ENCODE measurements at regions not wholly inside any gene's neighbourhood (a gene's known extent, or its start where the extent isn't known, plus 50 kb on each side); places are given as distances from the start of the nearest gene placed in this dataset.

GRCh38 chr20:4082406-4083097 lies 66.1 kb upstream of the SMOX start (continued):
- TF ChIP-seq PRDM15 (CRISPR knock-in tag; IDR thresholded peaks at IDR 0.05): no peak
- no peak for TF ChIP-seq FLYWCH1 (CRISPR knock-in tag; IDR thresholded peaks at IDR 0.05)
- TF ChIP-seq SRY (CRISPR knock-in tag; IDR thresholded peaks at IDR 0.05): no peak
- no peak for TF ChIP-seq RAD21 (CRISPR knock-in tag; IDR thresholded peaks at IDR 0.05)
- TF ChIP-seq ZNF101 (CRISPR knock-in tag; IDR thresholded peaks at IDR 0.05; ENCODE audit: borderline replicate concordance, low read depth): no peak
- no peak for TF ChIP-seq ZBTB39 (CRISPR knock-in tag; IDR thresholded peaks at IDR 0.05)
- no peak for TF ChIP-seq JDP2 (CRISPR knock-in tag; IDR thresholded peaks at IDR 0.05; ENCODE audit: borderline replicate concordance)
- no peak for TF ChIP-seq ZNF7 (CRISPR knock-in tag; IDR thresholded peaks at IDR 0.05)
- TF ChIP-seq, protein P1, sequence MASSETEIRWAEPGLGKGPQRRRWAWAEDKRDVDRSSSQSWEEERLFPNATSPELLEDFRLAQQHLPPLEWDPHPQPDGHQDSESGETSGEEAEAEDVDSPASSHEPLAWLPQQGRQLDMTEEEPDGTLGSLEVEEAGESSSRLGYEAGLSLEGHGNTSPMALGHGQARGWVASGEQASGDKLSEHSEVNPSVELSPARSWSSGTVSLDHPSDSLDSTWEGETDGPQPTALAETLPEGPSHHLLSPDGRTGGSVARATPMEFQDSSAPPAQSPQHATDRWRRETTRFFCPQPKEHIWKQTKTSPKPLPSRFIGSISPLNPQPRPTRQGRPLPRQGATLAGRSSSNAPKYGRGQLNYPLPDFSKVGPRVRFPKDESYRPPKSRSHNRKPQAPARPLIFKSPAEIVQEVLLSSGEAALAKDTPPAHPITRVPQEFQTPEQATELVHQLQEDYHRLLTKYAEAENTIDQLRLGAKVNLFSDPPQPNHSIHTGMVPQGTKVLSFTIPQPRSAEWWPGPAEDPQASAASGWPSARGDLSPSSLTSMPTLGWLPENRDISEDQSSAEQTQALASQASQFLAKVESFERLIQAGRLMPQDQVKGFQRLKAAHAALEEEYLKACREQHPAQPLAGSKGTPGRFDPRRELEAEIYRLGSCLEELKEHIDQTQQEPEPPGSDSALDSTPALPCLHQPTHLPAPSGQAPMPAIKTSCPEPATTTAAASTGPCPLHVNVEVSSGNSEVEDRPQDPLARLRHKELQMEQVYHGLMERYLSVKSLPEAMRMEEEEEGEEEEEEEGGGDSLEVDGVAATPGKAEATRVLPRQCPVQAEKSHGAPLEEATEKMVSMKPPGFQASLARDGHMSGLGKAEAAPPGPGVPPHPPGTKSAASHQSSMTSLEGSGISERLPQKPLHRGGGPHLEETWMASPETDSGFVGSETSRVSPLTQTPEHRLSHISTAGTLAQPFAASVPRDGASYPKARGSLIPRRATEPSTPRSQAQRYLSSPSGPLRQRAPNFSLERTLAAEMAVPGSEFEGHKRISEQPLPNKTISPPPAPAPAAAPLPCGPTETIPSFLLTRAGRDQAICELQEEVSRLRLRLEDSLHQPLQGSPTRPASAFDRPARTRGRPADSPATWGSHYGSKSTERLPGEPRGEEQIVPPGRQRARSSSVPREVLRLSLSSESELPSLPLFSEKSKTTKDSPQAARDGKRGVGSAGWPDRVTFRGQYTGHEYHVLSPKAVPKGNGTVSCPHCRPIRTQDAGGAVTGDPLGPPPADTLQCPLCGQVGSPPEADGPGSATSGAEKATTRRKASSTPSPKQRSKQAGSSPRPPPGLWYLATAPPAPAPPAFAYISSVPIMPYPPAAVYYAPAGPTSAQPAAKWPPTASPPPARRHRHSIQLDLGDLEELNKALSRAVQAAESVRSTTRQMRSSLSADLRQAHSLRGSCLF (CRISPR knock-in tag; IDR thresholded peaks at IDR 0.05; ENCODE audit: borderline replicate concordance): no peak
- TF ChIP-seq KDM4B (CRISPR knock-in tag; IDR thresholded peaks at IDR 0.05): no peak
- TF ChIP-seq PHF21A (CRISPR knock-in tag; IDR thresholded peaks at IDR 0.05): no peak
- TF ChIP-seq TEAD3 (CRISPR knock-in tag; optimal IDR thresholded peaks at IDR 0.05; ENCODE audit: borderline replicate concordance): peak; percentile 54
- TF ChIP-seq, protein P2, sequence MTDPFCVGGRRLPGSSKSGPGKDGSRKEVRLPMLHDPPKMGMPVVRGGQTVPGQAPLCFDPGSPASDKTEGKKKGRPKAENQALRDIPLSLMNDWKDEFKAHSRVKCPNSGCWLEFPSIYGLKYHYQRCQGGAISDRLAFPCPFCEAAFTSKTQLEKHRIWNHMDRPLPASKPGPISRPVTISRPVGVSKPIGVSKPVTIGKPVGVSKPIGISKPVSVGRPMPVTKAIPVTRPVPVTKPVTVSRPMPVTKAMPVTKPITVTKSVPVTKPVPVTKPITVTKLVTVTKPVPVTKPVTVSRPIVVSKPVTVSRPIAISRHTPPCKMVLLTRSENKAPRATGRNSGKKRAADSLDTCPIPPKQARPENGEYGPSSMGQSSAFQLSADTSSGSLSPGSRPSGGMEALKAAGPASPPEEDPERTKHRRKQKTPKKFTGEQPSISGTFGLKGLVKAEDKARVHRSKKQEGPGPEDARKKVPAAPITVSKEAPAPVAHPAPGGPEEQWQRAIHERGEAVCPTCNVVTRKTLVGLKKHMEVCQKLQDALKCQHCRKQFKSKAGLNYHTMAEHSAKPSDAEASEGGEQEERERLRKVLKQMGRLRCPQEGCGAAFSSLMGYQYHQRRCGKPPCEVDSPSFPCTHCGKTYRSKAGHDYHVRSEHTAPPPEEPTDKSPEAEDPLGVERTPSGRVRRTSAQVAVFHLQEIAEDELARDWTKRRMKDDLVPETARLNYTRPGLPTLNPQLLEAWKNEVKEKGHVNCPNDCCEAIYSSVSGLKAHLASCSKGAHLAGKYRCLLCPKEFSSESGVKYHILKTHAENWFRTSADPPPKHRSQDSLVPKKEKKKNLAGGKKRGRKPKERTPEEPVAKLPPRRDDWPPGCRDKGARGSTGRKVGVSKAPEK (CRISPR knock-in tag; IDR thresholded peaks at IDR 0.05; ENCODE audit: borderline replicate concordance): no peak
- TF ChIP-seq ZBTB42 (CRISPR knock-in tag; IDR thresholded peaks at IDR 0.05): no peak
- no peak for TF ChIP-seq KAT2B (IDR thresholded peaks at IDR 0.05; ENCODE audit: borderline replicate concordance, low read depth, low read length)
